Ovary (tissue), 3 donors: ENCODE measurements at regions not wholly inside any gene's neighbourhood (a gene's known extent, or its start where the extent isn't known, plus 50 kb on each side); places are given as distances from the start of the nearest gene placed in this dataset.

Experiments used
- EP300 ChIP-seq: sonication (generic); formaldehyde crosslinking; IDR thresholded peaks from one replicate; pipeline ENCODE4 v1.6.1; 2017; ENCODE audit warnings: antibody characterized with exemption
- TF ChIP-seq, protein P1 (sequence below), 3 donors: fragments of 450-650 bp in 2 of 3; fragments of 200-600 bp in 1 of 3; IDR thresholded peaks; one replicate each; pipeline versions ENCODE4 v1.5.1 to v1.8.0; 2016 to 2022; ENCODE audit warnings: antibody characterized with exemption in 3 of 3, mild to moderate bottlenecking in 1 of 3
- donor health status: DM: no; HTN: no; CAD: no.

- TF ChIP-seq EP300 = no peak
- TF ChIP-seq, protein P1, sequence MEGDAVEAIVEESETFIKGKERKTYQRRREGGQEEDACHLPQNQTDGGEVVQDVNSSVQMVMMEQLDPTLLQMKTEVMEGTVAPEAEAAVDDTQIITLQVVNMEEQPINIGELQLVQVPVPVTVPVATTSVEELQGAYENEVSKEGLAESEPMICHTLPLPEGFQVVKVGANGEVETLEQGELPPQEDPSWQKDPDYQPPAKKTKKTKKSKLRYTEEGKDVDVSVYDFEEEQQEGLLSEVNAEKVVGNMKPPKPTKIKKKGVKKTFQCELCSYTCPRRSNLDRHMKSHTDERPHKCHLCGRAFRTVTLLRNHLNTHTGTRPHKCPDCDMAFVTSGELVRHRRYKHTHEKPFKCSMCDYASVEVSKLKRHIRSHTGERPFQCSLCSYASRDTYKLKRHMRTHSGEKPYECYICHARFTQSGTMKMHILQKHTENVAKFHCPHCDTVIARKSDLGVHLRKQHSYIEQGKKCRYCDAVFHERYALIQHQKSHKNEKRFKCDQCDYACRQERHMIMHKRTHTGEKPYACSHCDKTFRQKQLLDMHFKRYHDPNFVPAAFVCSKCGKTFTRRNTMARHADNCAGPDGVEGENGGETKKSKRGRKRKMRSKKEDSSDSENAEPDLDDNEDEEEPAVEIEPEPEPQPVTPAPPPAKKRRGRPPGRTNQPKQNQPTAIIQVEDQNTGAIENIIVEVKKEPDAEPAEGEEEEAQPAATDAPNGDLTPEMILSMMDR (IDR thresholded peaks at IDR 0.05) = no peak
Measured at GRCh38 chr4:175871774-175872405, 59.8 kb upstream of the GPM6A start.
